ENCODE measurements at regions not wholly inside any gene's neighbourhood (a gene's known extent, or its start where the extent isn't known, plus 50 kb on each side); places are given as distances from the start of the nearest gene placed in this dataset.

- DNase-seq = no peak
Observed at GRCh38 chr18:22871809-22872525, 61.2 kb upstream of the RBBP8 start.

- DNase-seq = no peak
Observed at GRCh38 chr18:22872900-22873537, 60.1 kb upstream of the RBBP8 start.

DNA sequence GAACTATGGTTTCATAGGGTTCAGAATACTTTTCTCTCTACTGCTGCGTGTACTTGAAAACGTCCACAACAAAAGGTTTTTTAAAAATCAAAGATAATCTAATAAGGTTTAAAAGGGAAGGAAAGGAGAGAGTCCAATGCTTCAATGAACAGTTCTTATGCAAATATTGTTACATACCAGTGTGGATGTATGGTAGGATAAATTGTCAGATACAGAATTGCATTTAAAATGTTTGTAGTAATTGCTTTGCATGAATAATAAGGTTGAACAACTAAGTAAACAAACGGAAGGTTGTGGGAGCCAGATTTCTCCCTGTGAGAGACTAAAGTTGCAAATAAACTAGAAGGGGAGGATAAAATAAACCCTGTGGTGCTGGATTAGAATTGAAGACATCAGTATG is 53.8 kb upstream of the RBBP8 start:
- peak; percentile 7 for DNase-seq

DNA sequence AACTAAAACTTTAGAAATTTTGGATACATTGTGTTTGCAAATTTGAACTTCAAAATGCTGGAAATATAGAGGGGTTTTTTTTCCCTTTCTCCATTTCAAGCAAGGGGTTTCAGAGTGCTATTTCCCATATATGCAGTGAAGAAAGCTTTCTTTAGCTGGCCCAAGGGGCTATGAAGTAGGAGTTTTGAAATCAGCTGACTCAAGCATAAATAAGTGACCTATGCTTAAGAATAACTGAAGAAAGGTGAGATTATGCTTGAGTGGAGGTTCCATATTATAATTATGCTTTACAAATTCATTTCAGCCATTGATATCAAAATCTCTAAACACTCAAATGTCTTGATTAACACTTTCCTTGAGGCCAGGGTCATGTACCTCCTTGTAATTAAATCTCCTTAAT is 51.0 kb upstream of the RBBP8 start:
- no peak for DNase-seq

DNA sequence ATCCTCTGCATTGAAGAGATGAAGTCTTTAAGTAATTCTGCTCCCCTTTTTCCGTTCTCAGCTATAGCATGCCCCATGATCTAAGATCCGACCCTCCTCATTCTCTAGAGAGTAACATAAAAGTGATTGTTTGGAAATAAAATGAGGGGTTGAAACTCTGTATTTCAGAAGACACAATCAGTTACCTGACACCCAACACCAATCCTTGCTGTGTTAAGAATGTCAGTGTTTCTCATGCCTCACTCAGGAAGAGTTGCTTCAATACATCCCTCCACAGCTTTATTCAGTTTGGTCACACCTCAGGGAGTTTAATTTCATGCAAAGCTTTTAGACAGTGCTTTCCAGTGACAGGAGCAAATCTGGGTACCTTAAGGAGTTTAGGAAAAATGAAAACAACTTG is 49.9 kb upstream of the RBBP8 start:
- no peak for DNase-seq

All from NCI-H748 treated with DMSO at 0.1 percent for 48 hours (cell line).